ENCODE measurements at regions not wholly inside any gene's neighbourhood (a gene's known extent, or its start where the extent isn't known, plus 50 kb on each side); places are given as distances from the start of the nearest gene placed in this dataset.

GRCh38 chr4:138759554-138759902, 256.1 kb upstream of the NOCT start:
- DNase-seq (ENCODE audit: low spot score) (no peak), ATAC-seq (ENCODE audit: low read depth) (no peak)
- Histone ChIP-seq H3K27me3 (ENCODE audit: insufficient read depth, poor library complexity, severe bottlenecking) (no peaks in the 10 kb centered on the region), H3K27ac (ENCODE audit: poor library complexity, severe bottlenecking) (no peak overlapping the region), H3K9me3 (ENCODE audit: severe bottlenecking) (no peaks in the 10 kb centered on the region), H3K4me3 (ENCODE audit: severe bottlenecking) (no peak overlapping the region), H3K36me3 (ENCODE audit: low read depth) (no peaks in the 10 kb centered on the region), H3K4me1 (ENCODE audit: insufficient read depth, poor library complexity, severe bottlenecking) (no peaks in the 10 kb centered on the region)
- no peak for TF ChIP-seq CTCF (IDR thresholded peaks at IDR 0.05; ENCODE audit: poor library complexity, severe bottlenecking)

- Histone ChIP-seq H3K27ac (ENCODE audit: poor library complexity, severe bottlenecking) (no peak overlapping the region), H3K36me3 (ENCODE audit: low read depth) (no peaks in the 10 kb centered on the region), H3K4me1 (ENCODE audit: insufficient read depth, poor library complexity, severe bottlenecking) (no peaks in the 10 kb centered on the region), H3K9me3 (ENCODE audit: severe bottlenecking) (no peaks in the 10 kb centered on the region), H3K4me3 (ENCODE audit: severe bottlenecking) (no peak overlapping the region), H3K27me3 (ENCODE audit: insufficient read depth, poor library complexity, severe bottlenecking) (no peaks in the 10 kb centered on the region)
- ATAC-seq (ENCODE audit: low read depth) (no peak), DNase-seq (ENCODE audit: low spot score) (no peak)
- no peak for TF ChIP-seq CTCF (IDR thresholded peaks at IDR 0.05; ENCODE audit: poor library complexity, severe bottlenecking)
These were observed 256.6 kb upstream of the NOCT start for GRCh38 chr4:138758876-138759553.

- ATAC-seq (ENCODE audit: low read depth) (no peak), DNase-seq (ENCODE audit: low spot score) (no peak)
- H3K36me3 ChIP-seq (ENCODE audit: low read depth) = no peaks in the 10 kb centered on the region
These were observed 257.4 kb upstream of the NOCT start for GRCh38 chr4:138758196-138758595.

GRCh38 chr4:138757432-138757831, 258.1 kb upstream of the NOCT start:
- DNase-seq (ENCODE audit: low spot score) (no peak), ATAC-seq (ENCODE audit: low read depth) (no peak)
- Histone ChIP-seq H3K36me3 (ENCODE audit: low read depth) (no peaks in the 10 kb centered on the region), H3K27ac (ENCODE audit: poor library complexity, severe bottlenecking) (no peak overlapping the region), H3K4me1 (ENCODE audit: insufficient read depth, poor library complexity, severe bottlenecking) (no peaks in the 10 kb centered on the region), H3K9me3 (ENCODE audit: severe bottlenecking) (no peaks in the 10 kb centered on the region), H3K4me3 (ENCODE audit: severe bottlenecking) (no peak overlapping the region), H3K27me3 (ENCODE audit: insufficient read depth, poor library complexity, severe bottlenecking) (no peaks in the 10 kb centered on the region)
- TF ChIP-seq CTCF (IDR thresholded peaks at IDR 0.05; ENCODE audit: poor library complexity, severe bottlenecking) = no peak

More at GRCh38 chr4:138758196-138758595, 257.4 kb upstream of the NOCT start:
- Histone ChIP-seq H3K4me1 (ENCODE audit: insufficient read depth, poor library complexity, severe bottlenecking) (no peaks in the 10 kb centered on the region), H3K4me3 (ENCODE audit: severe bottlenecking) (no peak overlapping the region), H3K27me3 (ENCODE audit: insufficient read depth, poor library complexity, severe bottlenecking) (no peaks in the 10 kb centered on the region), H3K9me3 (ENCODE audit: severe bottlenecking) (no peaks in the 10 kb centered on the region), H3K27ac (ENCODE audit: poor library complexity, severe bottlenecking) (no peak overlapping the region)
- no peak for TF ChIP-seq CTCF (IDR thresholded peaks at IDR 0.05; ENCODE audit: poor library complexity, severe bottlenecking)

GRCh38 chr4:138756519-138756918, 259.1 kb upstream of the NOCT start:
- H3K27ac ChIP-seq (ENCODE audit: poor library complexity, severe bottlenecking) = no peak overlapping the region
- H3K36me3 ChIP-seq (ENCODE audit: low read depth) = no peaks in the 10 kb centered on the region
- H3K4me3 ChIP-seq (ENCODE audit: severe bottlenecking) = no peak overlapping the region
- no peak for ATAC-seq (ENCODE audit: low read depth)
- no peaks in the 10 kb centered on the region for H3K4me1 ChIP-seq (ENCODE audit: insufficient read depth, poor library complexity, severe bottlenecking)
- TF ChIP-seq CTCF (IDR thresholded peaks at IDR 0.05; ENCODE audit: poor library complexity, severe bottlenecking) = no peak
- no peaks in the 10 kb centered on the region for H3K9me3 ChIP-seq (ENCODE audit: severe bottlenecking)
- DNase-seq (ENCODE audit: low spot score) = no peak
- H3K27me3 ChIP-seq (ENCODE audit: insufficient read depth, poor library complexity, severe bottlenecking) = no peaks in the 10 kb centered on the region
